ENCODE measurements at regions not wholly inside any gene's neighbourhood (a gene's known extent, or its start where the extent isn't known, plus 50 kb on each side); places are given as distances from the start of the nearest gene placed in this dataset.

- H3K4me3 ChIP-seq (ENCODE audit: low read depth, low read length), result no peak overlapping the region
- no peaks in the 10 kb centered on the region for H3K36me3 ChIP-seq (ENCODE audit: control insufficient read depth, insufficient read depth, low read length)
- H3K27me3 ChIP-seq (ENCODE audit: control insufficient read depth, insufficient read depth, low read length), result no peaks in the 10 kb centered on the region
- no peak for DNase-seq (ENCODE audit: low read depth)
- no peak for TF ChIP-seq CTCF (IDR thresholded peaks at IDR 0.05; ENCODE audit: insufficient read depth, low read length, poor library complexity, severe bottlenecking)
Observed at GRCh38 chr5:168211936-168212335, 79.5 kb upstream of the WWC1 start.

- TF ChIP-seq CTCF (IDR thresholded peaks at IDR 0.05; ENCODE audit: insufficient read depth, low read length, poor library complexity, severe bottlenecking), result no peak
- Histone ChIP-seq H3K27me3 (ENCODE audit: control insufficient read depth, insufficient read depth, low read length) (no peaks in the 10 kb centered on the region), H3K36me3 (ENCODE audit: control insufficient read depth, insufficient read depth, low read length) (no peaks in the 10 kb centered on the region), H3K4me3 (ENCODE audit: low read depth, low read length) (no peak overlapping the region)
- DNase-seq (ENCODE audit: low read depth), result no peak
Observed at GRCh38 chr5:168214071-168214470, 77.4 kb upstream of the WWC1 start.

GRCh38 chr5:168214886-168215285 is 76.6 kb upstream of the WWC1 start:
- Histone ChIP-seq H3K4me3 (ENCODE audit: low read depth, low read length) (no peak overlapping the region), H3K27me3 (ENCODE audit: control insufficient read depth, insufficient read depth, low read length) (no peaks in the 10 kb centered on the region), H3K36me3 (ENCODE audit: control insufficient read depth, insufficient read depth, low read length) (no peaks in the 10 kb centered on the region)
- no peak for DNase-seq (ENCODE audit: low read depth)
- TF ChIP-seq CTCF (IDR thresholded peaks at IDR 0.05; ENCODE audit: insufficient read depth, low read length, poor library complexity, severe bottlenecking), result no peak

GRCh38 chr5:168215646-168216045 is 75.8 kb upstream of the WWC1 start:
- DNase-seq (ENCODE audit: low read depth), result no peak
- no peak for TF ChIP-seq CTCF (IDR thresholded peaks at IDR 0.05; ENCODE audit: insufficient read depth, low read length, poor library complexity, severe bottlenecking)
- Histone ChIP-seq H3K36me3 (ENCODE audit: control insufficient read depth, insufficient read depth, low read length) (no peaks in the 10 kb centered on the region), H3K4me3 (ENCODE audit: low read depth, low read length) (no peak overlapping the region), H3K27me3 (ENCODE audit: control insufficient read depth, insufficient read depth, low read length) (no peaks in the 10 kb centered on the region)

- no peaks in the 10 kb centered on the region for H3K36me3 ChIP-seq (ENCODE audit: control insufficient read depth, insufficient read depth, low read length)
- no peak for DNase-seq (ENCODE audit: low read depth)
- no peaks in the 10 kb centered on the region for H3K27me3 ChIP-seq (ENCODE audit: control insufficient read depth, insufficient read depth, low read length)
- H3K4me3 ChIP-seq (ENCODE audit: low read depth, low read length), result no peak overlapping the region
- TF ChIP-seq CTCF (IDR thresholded peaks at IDR 0.05; ENCODE audit: insufficient read depth, low read length, poor library complexity, severe bottlenecking), result no peak
Observed at GRCh38 chr5:168216989-168217388, 74.5 kb upstream of the WWC1 start.

GRCh38 chr5:168217497-168217896 is 73.9 kb upstream of the WWC1 start:
- no peak for DNase-seq (ENCODE audit: low read depth)
- H3K4me3 ChIP-seq (ENCODE audit: low read depth, low read length), result no peak overlapping the region
- no peaks in the 10 kb centered on the region for H3K27me3 ChIP-seq (ENCODE audit: control insufficient read depth, insufficient read depth, low read length)
- no peaks in the 10 kb centered on the region for H3K36me3 ChIP-seq (ENCODE audit: control insufficient read depth, insufficient read depth, low read length)
- no peak for TF ChIP-seq CTCF (IDR thresholded peaks at IDR 0.05; ENCODE audit: insufficient read depth, low read length, poor library complexity, severe bottlenecking)

Measured in kidney epithelial cell (primary cell).